Mesothelial cell of epicardium (in vitro differentiated cells): ENCODE measurements at regions not wholly inside any gene's neighbourhood (a gene's known extent, or its start where the extent isn't known, plus 50 kb on each side); places are given as distances from the start of the nearest gene placed in this dataset.

Experiments used
- DNase-seq, 2 experiments: peaks; one replicate each; pipeline ENCODE4 v3.0.0; 2021; ENCODE audit warnings: low spot score in 2 of 2; ENCODE audit not compliant: unreplicated experiment in 2 of 2
- H3K27ac Mint-ChIP-seq: 2 replicates; pipeline ENCODE4 v1.8.0; 2021; ENCODE audit warnings: mixed read lengths
- H3K27me3 Mint-ChIP-seq: 2 replicates; pipeline ENCODE4 v1.8.0; 2021; ENCODE audit warnings: low read depth, mixed read lengths
- H3K36me3 Mint-ChIP-seq: 2 replicates; pipeline ENCODE4 v1.8.0; 2021; ENCODE audit warnings: mixed read lengths
- H3K4me1 Mint-ChIP-seq: 2 replicates; pipeline ENCODE4 v1.8.0; 2021; ENCODE audit warnings: mixed read lengths
- H3K4me3 Mint-ChIP-seq: 2 replicates; pipeline ENCODE4 v1.8.0; 2021; ENCODE audit warnings: mild to moderate bottlenecking, moderate library complexity, mixed read lengths
- H3K9me3 Mint-ChIP-seq: 2 replicates; pipeline ENCODE4 v1.8.0; 2021; ENCODE audit warnings: mixed read lengths
- CTCF ChIP-seq: fragments of 200-600 bp; sonication (generic); IDR thresholded peaks from one replicate; pipeline ENCODE4 v1.5.0; 2021; ENCODE audit warnings: antibody characterized with exemption; ENCODE audit not compliant: unreplicated experiment

- peaks cover 26% of the 10 kb centered on the region for H3K9me3 Mint-ChIP-seq
- H3K36me3 Mint-ChIP-seq: peaks cover 4% of the 10 kb centered on the region
- no peak overlapping the region for H3K4me3 Mint-ChIP-seq
- TF ChIP-seq CTCF: no peak
- no peak overlapping the region for H3K27ac Mint-ChIP-seq
- peaks cover 35% of the 10 kb centered on the region for H3K27me3 Mint-ChIP-seq
- no peak for DNase-seq
- no peaks in the 10 kb centered on the region for H3K4me1 Mint-ChIP-seq
Measured at GRCh38 chr2:105494683-105495425, 96.0 kb upstream of the FHL2 start.

GRCh38 chr2:105490956-105491355 is 92.1 kb upstream of the FHL2 start:
- peaks cover 26% of the 10 kb centered on the region for H3K9me3 Mint-ChIP-seq
- TF ChIP-seq CTCF: no peak
- H3K4me1 Mint-ChIP-seq: no peaks in the 10 kb centered on the region
- no peak overlapping the region for H3K4me3 Mint-ChIP-seq
- H3K27ac Mint-ChIP-seq: no peak overlapping the region
- DNase-seq: no peak
- H3K36me3 Mint-ChIP-seq: peaks cover 4% of the 10 kb centered on the region
- H3K27me3 Mint-ChIP-seq: peaks cover 42% of the 10 kb centered on the region

GRCh38 chr2:105490204-105490603 is 91.4 kb upstream of the FHL2 start:
- Mint-ChIP-seq H3K36me3 (peaks cover 4% of the 10 kb centered on the region), H3K27ac (no peak overlapping the region), H3K4me1 (no peaks in the 10 kb centered on the region), H3K4me3 (no peak overlapping the region), H3K27me3 (peaks cover 38% of the 10 kb centered on the region), H3K9me3 (peaks cover 26% of the 10 kb centered on the region)
- no peak for DNase-seq
- no peak for TF ChIP-seq CTCF

GRCh38 chr2:105489168-105489878 is 90.5 kb upstream of the FHL2 start:
- Mint-ChIP-seq H3K27me3 (peaks cover 35% of the 10 kb centered on the region), H3K9me3 (peaks cover 26% of the 10 kb centered on the region), H3K36me3 (peaks cover 4% of the 10 kb centered on the region), H3K27ac (no peak overlapping the region), H3K4me1 (no peaks in the 10 kb centered on the region), H3K4me3 (no peak overlapping the region)
- TF ChIP-seq CTCF: no peak
- DNase-seq: no peak

GRCh38 chr2:105488285-105488684 is 89.4 kb upstream of the FHL2 start:
- H3K4me3 Mint-ChIP-seq: no peak overlapping the region
- DNase-seq: no peak
- H3K27ac Mint-ChIP-seq: no peak overlapping the region
- no peak for TF ChIP-seq CTCF
- peaks cover 27% of the 10 kb centered on the region for H3K27me3 Mint-ChIP-seq
- H3K4me1 Mint-ChIP-seq: no peaks in the 10 kb centered on the region
- H3K36me3 Mint-ChIP-seq: peaks cover 4% of the 10 kb centered on the region
- H3K9me3 Mint-ChIP-seq: peaks cover 20% of the 10 kb centered on the region
